ENCODE measurements at regions not wholly inside any gene's neighbourhood (a gene's known extent, or its start where the extent isn't known, plus 50 kb on each side); places are given as distances from the start of the nearest gene placed in this dataset.
"Not testable (repeated sequence)": the region's sequence is repeated elsewhere in the genome, so short reads cannot be mapped to it uniquely, and the experiment has no call there.

DNA sequence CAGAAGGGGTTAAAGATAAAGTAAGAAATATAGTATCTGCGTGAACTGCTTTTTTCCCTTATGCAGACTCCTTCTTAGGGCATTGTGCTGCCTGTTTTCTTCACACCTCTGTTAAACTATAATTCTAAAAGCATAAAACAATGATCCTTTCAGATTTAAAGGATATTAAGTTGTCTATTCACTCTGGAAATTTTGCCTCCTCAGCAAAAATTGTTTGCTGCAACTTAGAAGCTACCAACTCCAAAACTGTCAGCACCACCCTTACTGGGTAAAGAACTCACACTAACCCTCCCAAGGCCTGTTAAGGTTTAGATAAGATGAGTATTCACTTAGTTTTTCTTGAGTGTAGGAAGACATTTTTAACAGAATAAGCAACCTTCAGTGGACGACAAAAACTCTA, 259.5 kb downstream of the KDM5D start:
- FAIRE-seq (no peak), DNase-seq (ENCODE audit: insufficient read length, low spot score) (no peak)
- no peak for TF ChIP-seq POLR2A (IDR thresholded peaks at IDR 0.05; ENCODE audit: low read depth, low read length)

DNA sequence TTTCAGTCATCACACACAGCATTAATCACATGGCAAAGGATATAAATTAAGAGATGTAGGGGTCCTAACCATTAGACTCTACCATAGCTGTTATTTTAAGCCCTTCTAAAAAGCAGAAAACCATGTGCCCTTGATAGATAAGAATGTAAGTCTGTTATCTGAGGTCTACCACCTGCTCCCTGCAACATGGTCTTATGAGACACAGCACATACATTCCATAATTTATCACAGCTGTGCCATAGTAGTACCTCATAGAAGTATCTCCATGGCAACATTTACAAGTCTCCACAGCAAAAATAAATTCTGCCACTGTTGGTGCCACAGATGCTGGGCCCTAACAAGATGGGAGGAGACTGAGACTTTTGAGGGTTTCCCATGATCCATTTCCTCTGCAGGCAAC, 265.4 kb downstream of the KDM5D start:
- no peak for FAIRE-seq
- DNase-seq (ENCODE audit: insufficient read length, low spot score): no peak
- TF ChIP-seq POLR2A (IDR thresholded peaks at IDR 0.05; ENCODE audit: low read depth, low read length): no peak

DNA sequence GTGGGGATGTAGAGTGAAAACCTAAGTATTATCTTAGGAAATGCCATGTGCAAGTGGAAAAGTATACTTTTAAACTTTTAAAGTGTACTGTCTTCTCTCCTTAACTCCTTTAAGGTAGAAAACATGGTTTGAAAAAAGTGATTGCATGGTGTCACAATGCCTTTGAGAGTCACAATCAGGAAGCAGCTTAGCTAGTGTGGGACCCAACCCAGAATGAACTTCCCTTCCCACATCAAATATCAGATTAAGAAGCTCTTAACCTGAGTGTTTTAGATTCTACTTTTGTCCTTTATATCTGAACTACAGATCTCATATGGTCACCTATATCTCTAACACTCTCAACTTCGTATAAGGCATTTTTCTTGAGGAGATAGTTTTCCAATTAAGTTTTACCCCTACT, 266.6 kb downstream of the KDM5D start:
- FAIRE-seq (no peak), DNase-seq (ENCODE audit: insufficient read length, low spot score) (no peak)
- TF ChIP-seq POLR2A (IDR thresholded peaks at IDR 0.05; ENCODE audit: low read depth, low read length): no peak

DNA sequence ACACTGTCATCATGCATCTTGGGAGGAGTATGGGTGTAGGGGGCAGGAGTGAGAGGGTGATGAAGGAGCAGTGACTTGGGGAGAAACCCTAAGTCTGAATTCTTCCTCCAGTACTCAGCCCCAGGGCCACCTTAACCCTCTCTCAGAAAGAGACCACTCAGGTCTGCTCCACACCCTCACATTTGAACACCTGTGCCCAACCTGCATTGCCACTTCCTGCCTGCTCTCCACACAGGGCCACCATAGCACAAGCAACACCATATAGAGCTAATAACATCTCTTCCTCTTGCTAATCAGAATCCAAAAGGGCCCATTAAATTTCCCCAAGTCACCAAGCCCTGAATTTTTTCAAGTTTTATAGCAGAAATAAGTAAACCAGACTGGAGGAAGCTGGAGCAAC, 278.7 kb downstream of the KDM5D start:
- DNase-seq (ENCODE audit: insufficient read length, low spot score): no peak
- FAIRE-seq: no peak
- TF ChIP-seq POLR2A (IDR thresholded peaks at IDR 0.05; ENCODE audit: low read depth, low read length): no peak

DNA sequence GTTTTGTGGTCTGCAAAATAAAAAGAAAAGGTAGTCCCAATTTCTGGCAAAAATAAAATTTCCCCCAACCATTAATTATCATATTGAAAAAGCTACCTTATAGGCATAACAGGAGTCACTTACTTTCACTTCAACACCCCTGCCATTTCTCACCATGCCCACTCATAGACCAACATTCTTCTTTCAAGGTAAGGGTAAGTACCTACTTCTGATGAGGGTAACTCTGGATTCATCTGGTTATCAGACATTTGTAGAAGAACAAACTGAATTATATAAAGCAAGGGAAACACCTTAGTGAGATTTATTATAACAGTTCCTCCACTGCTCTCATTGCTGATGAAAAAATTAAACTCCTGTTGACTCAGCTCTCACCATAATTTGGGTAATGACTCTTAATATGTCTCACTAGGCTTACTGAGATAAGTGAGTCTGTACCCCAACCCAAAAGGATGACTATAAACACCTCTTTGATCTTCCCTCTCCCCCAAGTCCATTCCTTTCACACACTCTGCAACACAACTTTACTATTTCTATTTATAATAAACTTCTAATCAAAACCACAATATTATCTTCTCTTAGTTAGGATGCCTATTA, 287.6 kb downstream of the KDM5D start:
- no peak for TF ChIP-seq POLR2A (IDR thresholded peaks at IDR 0.05; ENCODE audit: low read depth, low read length)
- FAIRE-seq (no peak), DNase-seq (ENCODE audit: insufficient read length, low spot score) (no peak)

DNA sequence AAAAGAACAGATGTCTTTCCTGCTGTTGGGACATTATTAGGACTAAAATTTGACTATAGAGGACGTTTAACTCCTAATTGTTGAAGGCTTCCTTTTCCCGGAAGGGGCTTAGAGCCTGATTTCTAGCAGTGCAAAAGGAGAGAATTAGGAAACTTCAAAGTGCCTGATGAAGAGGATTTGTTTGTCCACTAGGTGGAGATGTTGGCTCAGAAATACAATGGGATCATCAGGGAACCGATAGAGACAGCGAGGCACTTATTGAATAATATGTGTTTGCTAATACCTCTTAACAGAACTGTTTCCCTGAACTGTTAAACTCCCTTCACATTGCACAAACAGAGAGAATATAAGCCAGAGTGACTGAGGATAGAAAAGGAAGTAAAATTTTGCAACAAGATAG, 311.5 kb downstream of the KDM5D start:
- no peak for FAIRE-seq

DNA sequence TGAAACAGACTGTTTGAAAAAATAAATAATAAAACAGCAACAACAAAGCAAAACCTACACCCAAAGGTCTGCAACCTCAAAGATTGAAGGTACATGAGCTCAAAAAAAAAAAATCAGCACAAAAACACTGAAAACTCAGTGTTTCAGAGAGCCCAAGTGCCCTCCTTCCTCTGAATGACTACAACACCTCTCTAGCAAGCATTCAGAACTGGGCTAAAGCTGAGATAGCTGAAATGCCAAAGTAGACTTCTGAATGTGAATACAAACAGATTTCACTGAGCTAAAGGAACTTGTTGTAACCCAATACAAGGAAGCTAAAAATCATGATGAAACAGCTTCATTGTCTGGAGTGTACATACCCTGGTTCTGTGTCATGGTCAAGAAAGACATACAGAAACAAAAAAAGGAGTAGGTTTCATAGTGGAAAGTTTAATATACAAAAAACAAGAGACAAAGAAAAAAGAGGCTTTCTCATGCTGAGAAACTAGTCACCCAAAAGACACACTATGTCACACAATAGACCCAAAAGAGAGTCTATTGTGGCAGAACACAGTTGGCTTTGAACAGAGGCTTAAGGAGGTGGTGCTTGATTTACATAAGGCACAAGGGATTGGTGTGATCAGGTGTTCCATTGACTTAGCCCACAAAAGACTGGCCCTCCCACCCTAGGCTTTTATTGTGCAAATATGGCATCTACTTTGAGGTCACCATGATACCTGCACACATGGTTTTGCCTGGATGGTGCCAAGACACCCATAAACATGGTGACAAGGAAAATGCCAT, 316.6 kb downstream of the KDM5D start:
- TF ChIP-seq POLR2A (IDR thresholded peaks at IDR 0.05; ENCODE audit: low read depth, low read length): no peak
- no peak for FAIRE-seq
- no peak for DNase-seq (ENCODE audit: insufficient read length, low spot score)

More for the DNA sequence above, 311.5 kb downstream of the KDM5D start:
- DNase-seq (ENCODE audit: insufficient read length, low spot score): no peak
- no peak for TF ChIP-seq POLR2A (IDR thresholded peaks at IDR 0.05; ENCODE audit: low read depth, low read length)

DNA sequence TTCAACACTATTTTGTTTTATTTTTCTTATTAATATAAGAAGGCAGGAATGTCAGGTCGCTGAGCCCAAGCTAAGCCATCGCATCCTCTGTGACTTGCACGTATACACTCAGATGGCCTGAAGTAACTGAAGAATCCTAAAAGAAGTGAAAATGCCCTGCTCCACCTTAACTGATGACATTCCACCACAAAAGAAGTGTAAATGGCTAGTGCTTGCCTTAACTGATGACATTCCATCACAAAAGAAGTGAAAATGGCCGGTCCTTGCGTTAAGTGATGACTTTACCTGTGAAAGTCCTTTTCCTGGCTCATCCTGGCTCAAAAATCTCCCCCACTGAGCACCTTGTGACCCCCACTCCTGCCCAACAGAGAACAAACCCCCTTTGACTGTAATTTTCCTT, 317.3 kb downstream of the KDM5D start:
- not testable (repeated sequence) for FAIRE-seq; DNase-seq (ENCODE audit: insufficient read length, low spot score)

DNA sequence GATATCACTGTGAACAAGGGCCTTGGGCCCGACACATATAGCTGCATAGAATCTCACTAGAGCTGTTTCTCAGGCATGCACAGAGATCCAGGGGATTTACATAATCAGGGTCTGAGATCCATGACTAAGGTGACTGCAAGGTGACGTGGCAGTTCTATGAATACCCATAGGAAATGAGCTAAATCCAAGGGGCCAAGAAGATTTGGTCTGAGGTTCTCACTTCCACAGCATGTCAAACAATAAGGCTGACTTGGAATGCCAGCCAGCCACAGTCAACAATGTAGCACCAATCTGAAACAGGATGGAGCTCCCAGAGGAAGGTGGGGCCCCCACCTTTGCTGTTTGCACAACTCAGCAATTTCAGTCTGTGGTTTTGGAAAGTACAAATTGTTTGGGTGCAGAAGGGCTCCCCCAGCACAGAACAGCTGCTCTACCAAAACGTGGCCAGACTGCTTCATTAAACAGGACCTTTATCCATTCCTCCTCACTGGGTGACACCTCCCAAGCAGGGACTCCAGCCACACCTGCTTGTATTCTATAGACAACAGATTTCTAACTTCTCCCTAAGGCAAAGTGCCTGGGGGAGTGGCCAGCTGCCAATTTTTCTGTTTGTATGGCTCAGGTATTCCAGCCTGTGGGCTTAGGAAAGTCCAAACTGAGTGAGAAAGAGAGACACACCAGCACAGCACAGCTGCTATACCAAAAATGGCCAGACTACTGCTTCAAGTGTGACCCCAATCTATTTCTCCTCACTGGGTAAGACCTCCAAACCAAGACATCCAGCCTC, 333.4 kb downstream of the KDM5D start:
- no peak for TF ChIP-seq POLR2A (IDR thresholded peaks at IDR 0.05; ENCODE audit: low read depth, low read length)
- DNase-seq (ENCODE audit: insufficient read length, low spot score): no peak
- no peak for FAIRE-seq

DNA sequence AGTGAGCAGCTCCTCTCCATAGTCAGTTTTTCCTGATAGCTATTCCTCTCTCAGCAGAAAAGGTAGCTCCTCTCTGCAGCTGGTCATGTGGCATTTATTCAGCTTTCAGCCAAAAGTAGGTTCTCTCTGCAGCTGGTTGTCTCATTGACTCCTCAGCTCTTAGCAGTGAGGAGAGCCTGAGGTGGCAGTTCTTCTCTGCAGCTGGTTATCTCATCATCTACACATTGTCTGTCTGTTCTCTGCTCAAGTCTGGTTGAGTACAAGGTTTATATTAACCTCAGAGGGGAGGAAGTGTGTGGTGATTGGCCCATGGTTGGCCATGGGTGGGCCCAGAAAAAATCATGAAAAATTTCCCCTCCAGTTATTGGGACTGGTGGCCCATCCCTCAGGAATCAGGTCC, 338.3 kb downstream of the KDM5D start:
- DNase-seq (ENCODE audit: insufficient read length, low spot score): no peak
- no peak for FAIRE-seq
- no peak for TF ChIP-seq POLR2A (IDR thresholded peaks at IDR 0.05; ENCODE audit: low read depth, low read length)

DNA sequence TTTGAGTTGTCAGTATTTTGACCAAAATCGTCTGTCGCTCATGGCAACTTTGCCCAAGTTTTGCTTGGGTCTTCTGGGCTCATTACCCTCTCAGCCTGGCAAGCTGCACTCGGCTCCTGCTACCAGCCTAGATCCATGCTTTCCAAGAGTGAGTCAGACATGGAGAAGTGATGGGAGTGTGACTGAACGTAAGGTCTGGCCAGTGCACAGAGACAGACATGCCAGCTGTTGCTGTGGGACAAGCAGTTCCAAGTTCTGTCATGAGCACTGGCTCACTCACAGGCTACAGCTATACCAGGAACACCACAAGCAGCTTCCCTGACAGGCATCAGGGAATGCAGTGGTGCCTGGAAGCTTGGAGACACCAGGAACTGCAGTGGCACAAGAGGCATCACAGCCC, 338.9 kb downstream of the KDM5D start:
- TF ChIP-seq POLR2A (IDR thresholded peaks at IDR 0.05; ENCODE audit: low read depth, low read length): no peak
- DNase-seq (ENCODE audit: insufficient read length, low spot score): no peak
- FAIRE-seq: no peak

DNA sequence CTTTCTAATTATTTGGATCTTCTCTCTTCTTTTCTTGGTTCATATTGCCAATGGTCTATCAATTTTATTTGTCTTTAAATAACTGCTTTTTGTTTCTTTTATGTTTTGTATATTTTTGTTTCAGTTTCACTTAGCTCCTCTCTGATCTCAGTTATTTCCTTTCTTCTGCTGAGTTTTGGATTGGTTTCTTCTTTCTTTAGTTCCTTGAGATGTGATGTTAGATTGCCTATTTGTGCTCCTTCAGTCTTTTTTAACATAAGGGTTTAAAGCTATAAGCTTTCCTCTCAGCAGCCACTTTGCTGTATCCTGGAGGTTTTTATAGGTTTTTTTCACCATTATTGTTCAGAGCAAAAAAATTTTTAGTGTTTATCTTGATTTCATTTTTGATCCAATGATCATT, 351.6 kb downstream of the KDM5D start:
- no peak for TF ChIP-seq POLR2A (IDR thresholded peaks at IDR 0.05; ENCODE audit: low read depth, low read length)
- DNase-seq (ENCODE audit: insufficient read length, low spot score): no peak
- FAIRE-seq: no peak

DNA sequence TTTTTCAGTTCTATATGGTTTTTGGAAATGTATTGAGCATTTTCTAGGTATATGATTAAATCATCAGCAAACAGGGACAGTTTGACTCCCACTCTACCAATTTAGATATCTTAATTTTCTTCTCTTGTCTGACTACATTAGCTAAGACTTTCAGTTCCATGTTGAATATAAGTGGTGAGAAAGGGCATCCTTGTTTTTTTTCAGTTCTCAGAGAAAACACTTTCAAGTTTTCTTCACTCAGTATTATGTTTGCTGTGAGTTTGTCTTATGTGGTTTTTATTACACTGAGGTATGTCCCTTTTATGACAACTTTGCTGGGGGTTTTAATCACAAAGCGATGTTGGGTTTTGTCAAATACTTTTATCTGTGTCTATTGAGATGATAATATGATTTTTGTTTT, 352.6 kb downstream of the KDM5D start:
- FAIRE-seq: no peak
- TF ChIP-seq POLR2A (IDR thresholded peaks at IDR 0.05; ENCODE audit: low read depth, low read length): no peak
- DNase-seq (ENCODE audit: insufficient read length, low spot score): no peak

DNA sequence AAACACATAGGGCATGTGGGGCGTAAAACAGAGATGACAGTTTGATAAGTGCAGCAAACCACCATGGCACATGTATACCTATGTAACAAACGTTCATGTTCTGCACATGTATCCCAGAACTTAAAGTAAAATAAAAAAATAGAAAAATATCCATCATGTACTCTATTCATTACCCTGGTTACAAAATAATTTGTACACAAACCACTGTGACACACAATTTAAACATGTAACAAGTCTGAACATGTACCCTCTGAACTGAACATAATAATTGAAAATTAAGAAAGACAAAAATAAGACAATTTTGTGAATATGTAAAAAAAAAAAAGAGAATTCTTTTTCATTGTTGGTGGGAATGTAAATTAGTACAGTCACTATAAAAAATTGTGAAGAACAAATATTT, 379.2 kb downstream of the KDM5D start:
- no peak for TF ChIP-seq POLR2A (IDR thresholded peaks at IDR 0.05; ENCODE audit: low read depth, low read length)
- no peak for DNase-seq (ENCODE audit: insufficient read length, low spot score)
- FAIRE-seq: no peak

DNA sequence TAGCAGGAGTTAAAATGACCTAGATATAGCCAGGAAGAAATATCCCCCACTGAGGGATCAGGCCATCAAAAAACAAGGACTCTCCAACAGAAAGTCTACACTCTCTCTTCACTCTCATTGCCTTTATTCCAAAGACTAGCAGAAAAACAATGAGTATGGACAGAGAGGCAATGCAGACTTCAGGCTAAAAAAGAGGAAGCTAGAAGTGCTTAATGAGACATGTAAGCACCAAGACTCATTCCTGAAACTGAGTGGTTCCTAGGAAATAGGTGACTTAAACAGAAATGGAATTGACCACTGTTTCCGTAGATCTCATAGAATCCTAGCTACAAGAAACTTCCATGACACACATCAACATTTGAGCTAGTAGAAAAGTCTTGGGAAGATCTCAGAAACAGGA, 387.3 kb downstream of the KDM5D start:
- no peak for TF ChIP-seq POLR2A (IDR thresholded peaks at IDR 0.05; ENCODE audit: low read depth, low read length)
- FAIRE-seq (no peak), DNase-seq (ENCODE audit: insufficient read length, low spot score) (no peak)

All from H54 (cell line).